Upper lobe of left lung (tissue), 6 donors: ENCODE measurements at regions not wholly inside any gene's neighbourhood (a gene's known extent, or its start where the extent isn't known, plus 50 kb on each side); places are given as distances from the start of the nearest gene placed in this dataset.

Experiments used
- ATAC-seq, 2 donors: fragments of 200-7000 bp; cut with Tn5 transposase; one replicate each; pipeline ENCODE4 v1.9.1; 2022; ENCODE audit warnings: mild to moderate bottlenecking in 2 of 2, moderate library complexity in 2 of 2; ENCODE audit not compliant: low FRiP score in 2 of 2
- DNase-seq, 2 donors: peaks; one replicate each; pipeline ENCODE4 v3.0.0-alpha.2; 2019 to 2020
- H3K27ac ChIP-seq, 4 donors: fragments of 200-600 bp; sonication (generic); one replicate each; pipeline ENCODE4 v1.5.1; 2016 to 2019
- H3K27me3 ChIP-seq, 4 donors: fragments of 200-600 bp; sonication (generic); one replicate each; pipeline ENCODE4 v1.5.1; 2017 to 2019
- H3K36me3 ChIP-seq, 4 donors: fragments of 200-600 bp; sonication (generic); one replicate each; pipeline ENCODE4 v1.5.1; 2016 to 2019
- H3K4me1 ChIP-seq, 4 donors: fragments of 200-600 bp; sonication (generic); one replicate each; pipeline ENCODE4 v1.5.1; 2018 to 2019
- H3K4me3 ChIP-seq, 4 donors: fragments of 200-600 bp; sonication (generic); one replicate each; pipeline ENCODE4 v1.5.1; 2017 to 2019; ENCODE audit warnings: mild to moderate bottlenecking in 2 of 4, moderate library complexity in 1 of 4
- H3K9me3 ChIP-seq, 4 donors: fragments of 200-600 bp; sonication (generic); one replicate each; pipeline ENCODE4 v1.5.1; 2018 to 2019
- CTCF ChIP-seq, 6 experiments: fragments of 450-650 bp in 4 of 6; fragments of 200-600 bp in 2 of 6; sonication (generic) in 2 of 6; IDR thresholded peaks; one replicate each; pipeline ENCODE4 v1.5.1; 2016 to 2019; ENCODE audit warnings: antibody characterized with exemption in 6 of 6
- EP300 ChIP-seq, 4 donors: sonication (generic); formaldehyde crosslinking; IDR thresholded peaks; one replicate each; pipeline ENCODE4 v1.5.1; 2017; ENCODE audit warnings: antibody characterized with exemption in 4 of 4, control low read depth in 2 of 4
- POLR2A ChIP-seq, 4 donors: fragments of 450-650 bp; IDR thresholded peaks; one replicate each; pipeline ENCODE4 v1.5.1; 2016 to 2017; ENCODE audit warnings: antibody characterized with exemption in 4 of 4, mild to moderate bottlenecking in 2 of 4
- POLR2AphosphoS5 ChIP-seq, 2 donors: sonication (generic); formaldehyde crosslinking; IDR thresholded peaks; one replicate each; pipeline ENCODE4 v1.5.1; 2017; ENCODE audit warnings: antibody characterized with exemption in 2 of 2
- WGBS, 2 donors: methylation state at CpG; one replicate each; pipeline ENCODE4 v1.1.5; 2017 to 2018; 5-methylcytosine and 5-hydroxymethylcytosine counted together
- donor health status: DM: no; HTN: no; CAD: no; lungs with moderate emphysema.
- donor health status: DM: no; HTN: yes; CAD: no; lungs with severe emphysema.

GRCh38 chr6:95249661-95250060 is 327.7 kb upstream of the MANEA start:
- H3K36me3 ChIP-seq = no peaks in the 10 kb centered on the region
- no peak for DNase-seq
- WGBS, 2 donors = 57 to 70% methylated on average over 2 of the region's 2 CpGs
- H3K9me3 ChIP-seq = no peaks in the 10 kb centered on the region
- TF ChIP-seq EP300 (IDR thresholded peaks at IDR 0.05) = no peak
- no peak for TF ChIP-seq POLR2A (IDR thresholded peaks at IDR 0.05)
- no peaks in the 10 kb centered on the region for H3K4me1 ChIP-seq
- no peak overlapping the region for H3K4me3 ChIP-seq
- H3K27me3 ChIP-seq = no peaks in the 10 kb centered on the region
- H3K27ac ChIP-seq = no peak overlapping the region
- no peak for ATAC-seq

DNA sequence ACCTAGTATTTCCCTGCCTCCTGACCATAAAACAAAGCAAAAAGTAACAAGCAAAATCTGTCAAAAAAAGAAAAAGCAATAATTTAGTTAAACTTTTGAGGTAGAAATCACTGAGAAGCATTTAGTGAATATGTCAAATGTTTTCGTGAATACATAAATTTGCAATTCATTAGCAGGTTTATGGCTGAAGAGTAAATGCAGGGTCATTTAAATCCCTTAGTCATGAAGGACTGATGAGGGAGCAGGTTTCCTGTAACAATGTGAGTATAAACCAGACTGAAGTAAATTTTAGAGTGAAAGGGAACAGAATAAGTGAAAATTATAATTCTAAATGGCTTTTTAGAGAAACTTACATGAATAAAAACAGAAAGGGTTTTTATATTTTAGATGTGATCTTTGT is 313.5 kb upstream of the MANEA start:
- Histone ChIP-seq H3K4me1 (no peaks in the 10 kb centered on the region), H3K27me3 (no peaks in the 10 kb centered on the region), H3K36me3 (no peaks in the 10 kb centered on the region), H3K9me3 (no peaks in the 10 kb centered on the region), H3K4me3 (no peak overlapping the region), H3K27ac (no peak overlapping the region)
- no peak for TF ChIP-seq POLR2A (IDR thresholded peaks at IDR 0.05)
- TF ChIP-seq CTCF (IDR thresholded peaks at IDR 0.05) = no peak
- no peak for TF ChIP-seq EP300 (IDR thresholded peaks at IDR 0.05)
- TF ChIP-seq POLR2AphosphoS5 (IDR thresholded peaks at IDR 0.05) = no peak
- WGBS, 2 donors = 0% methylated on average over 1 of the region's 1 CpG
- DNase-seq (no peak), ATAC-seq (no peak)

GRCh38 chr6:95266537-95267258 is 310.6 kb upstream of the MANEA start:
- Histone ChIP-seq H3K27me3 (no peaks in the 10 kb centered on the region), H3K36me3 (no peaks in the 10 kb centered on the region), H3K27ac (no peak overlapping the region), H3K4me3 (no peak overlapping the region), H3K9me3 (no peaks in the 10 kb centered on the region), H3K4me1 (no peaks in the 10 kb centered on the region)
- WGBS, 2 donors = 75 to 82% methylated on average over 4 of the region's 4 CpGs
- DNase-seq (no peak), ATAC-seq (no peak)
- TF ChIP-seq CTCF (IDR thresholded peaks at IDR 0.05) (no peak), POLR2A (IDR thresholded peaks at IDR 0.05) (no peak), EP300 (IDR thresholded peaks at IDR 0.05) (no peak), POLR2AphosphoS5 (IDR thresholded peaks at IDR 0.05) (no peak)

- Histone ChIP-seq H3K4me3 (no peak overlapping the region), H3K27ac (no peak overlapping the region), H3K4me1 (no peaks in the 10 kb centered on the region), H3K27me3 (no peaks in the 10 kb centered on the region), H3K9me3 (no peaks in the 10 kb centered on the region), H3K36me3 (no peaks in the 10 kb centered on the region)
- TF ChIP-seq POLR2AphosphoS5 (IDR thresholded peaks at IDR 0.05) (no peak), CTCF (IDR thresholded peaks at IDR 0.05) (no peak)
- ATAC-seq (no peak), DNase-seq (no peak)
- WGBS, 2 donors = 57 to 61% methylated on average over 2 of the region's 2 CpGs
Measured at GRCh38 chr6:95274686-95275235, 302.6 kb upstream of the MANEA start.

GRCh38 chr6:95279616-95280015 is 297.7 kb upstream of the MANEA start:
- no peaks in the 10 kb centered on the region for H3K9me3 ChIP-seq
- DNase-seq (no peak), ATAC-seq (no peak)
- no peak for TF ChIP-seq POLR2A (IDR thresholded peaks at IDR 0.05)
- TF ChIP-seq EP300 (IDR thresholded peaks at IDR 0.05) = no peak
- H3K4me1 ChIP-seq = no peaks in the 10 kb centered on the region
- H3K27ac ChIP-seq = no peak overlapping the region
- 73 to 78% methylated on average over 1 of the region's 1 CpG for WGBS, 2 donors
- H3K4me3 ChIP-seq = no peak overlapping the region
- no peaks in the 10 kb centered on the region for H3K27me3 ChIP-seq
- no peaks in the 10 kb centered on the region for H3K36me3 ChIP-seq

GRCh38 chr6:95280686-95281273 is 296.6 kb upstream of the MANEA start:
- Histone ChIP-seq H3K36me3 (no peaks in the 10 kb centered on the region), H3K4me1 (no peaks in the 10 kb centered on the region), H3K9me3 (no peaks in the 10 kb centered on the region), H3K27me3 (no peaks in the 10 kb centered on the region), H3K4me3 (no peak overlapping the region), H3K27ac (no peak overlapping the region)
- DNase-seq (no peak), ATAC-seq (no peak)
- 42 to 43% methylated on average over 4 of the region's 4 CpGs for WGBS, 2 donors
- TF ChIP-seq POLR2AphosphoS5 (IDR thresholded peaks at IDR 0.05) (no peak), CTCF (IDR thresholded peaks at IDR 0.05) (no peak), POLR2A (IDR thresholded peaks at IDR 0.05) (no peak), EP300 (IDR thresholded peaks at IDR 0.05) (no peak)
